ENCODE measurements at regions not wholly inside any gene's neighbourhood (a gene's known extent, or its start where the extent isn't known, plus 50 kb on each side); places are given as distances from the start of the nearest gene placed in this dataset.

GRCh38 chr15:69505956-69506556 is 53.4 kb downstream of the RPLP1 start:
- no peak for DNase-seq (ENCODE audit: low read depth)

GRCh38 chr15:69508659-69509058 is 56.0 kb downstream of the RPLP1 start:
- DNase-seq (ENCODE audit: low read depth): no peak

GRCh38 chr15:69509131-69509530 is 56.5 kb downstream of the RPLP1 start:
- no peak for DNase-seq (ENCODE audit: low read depth)

GRCh38 chr15:69510556-69510955 is 57.9 kb downstream of the RPLP1 start:
- no peak for DNase-seq (ENCODE audit: low read depth)

GRCh38 chr15:69511015-69511414 is 58.4 kb downstream of the RPLP1 start:
- DNase-seq (ENCODE audit: low read depth): no peak

- no peak for DNase-seq (ENCODE audit: low read depth)
Observed at GRCh38 chr15:69511716-69512340, 59.2 kb downstream of the RPLP1 start.

- DNase-seq (ENCODE audit: low read depth): no peak
Observed at GRCh38 chr15:69513450-69513960, 60.9 kb downstream of the RPLP1 start.

- no peak for DNase-seq (ENCODE audit: low read depth)
Observed at GRCh38 chr15:69513986-69514385, 61.4 kb downstream of the RPLP1 start.

- no peak for DNase-seq (ENCODE audit: low read depth)
Observed at GRCh38 chr15:69515508-69515907, 62.9 kb downstream of the RPLP1 start.

- no peak for DNase-seq (ENCODE audit: low read depth)
Observed at GRCh38 chr15:69515926-69516325, 63.3 kb downstream of the RPLP1 start.

- DNase-seq (ENCODE audit: low read depth): no peak
Observed at GRCh38 chr15:69517052-69517451, 64.4 kb downstream of the RPLP1 start.

- no peak for DNase-seq (ENCODE audit: low read depth)
Observed at GRCh38 chr15:69518806-69519205, 66.2 kb downstream of the RPLP1 start.

GRCh38 chr15:69520067-69520466 is 67.4 kb downstream of the RPLP1 start:
- DNase-seq (ENCODE audit: low read depth): no peak

GRCh38 chr15:69522361-69522760 is 69.7 kb downstream of the RPLP1 start:
- no peak for DNase-seq (ENCODE audit: low read depth)

GRCh38 chr15:69523010-69524001 is 70.7 kb downstream of the RPLP1 start:
- DNase-seq (ENCODE audit: low read depth): peak; percentile 58

- DNase-seq (ENCODE audit: low read depth): no peak
Observed at GRCh38 chr15:69524296-69524695, 71.7 kb downstream of the RPLP1 start.

GRCh38 chr15:69524814-69525213 is 72.2 kb downstream of the RPLP1 start:
- DNase-seq (ENCODE audit: low read depth): no peak

- no peak for DNase-seq (ENCODE audit: low read depth)
Observed at GRCh38 chr15:69525543-69525942, 72.9 kb downstream of the RPLP1 start.

GRCh38 chr15:69526081-69527061 is 73.8 kb downstream of the RPLP1 start:
- no peak for DNase-seq (ENCODE audit: low read depth)

GRCh38 chr15:69529141-69529540 is 76.5 kb downstream of the RPLP1 start:
- no peak for DNase-seq (ENCODE audit: low read depth)

- no peak for DNase-seq (ENCODE audit: low read depth)
Observed at GRCh38 chr15:69529961-69530633, 77.5 kb downstream of the RPLP1 start.
